ENCODE measurements at regions not wholly inside any gene's neighbourhood (a gene's known extent, or its start where the extent isn't known, plus 50 kb on each side); places are given as distances from the start of the nearest gene placed in this dataset.

GRCh38 chr6:144353871-144354314 is 68.8 kb downstream of the UTRN start:
- TF ChIP-seq ZFX (IDR thresholded peaks at IDR 0.05): no peak
- no peak for TF ChIP-seq CTCF (conservative IDR thresholded peaks at IDR 0.05)

GRCh38 chr6:144359783-144360182 is 74.6 kb downstream of the UTRN start:
- no peak overlapping the region for H3K27ac ChIP-seq
- TF ChIP-seq CTCF (conservative IDR thresholded peaks at IDR 0.05): no peak
- TF ChIP-seq ZFX (IDR thresholded peaks at IDR 0.05): no peak

More at GRCh38 chr6:144353871-144354314, 68.8 kb downstream of the UTRN start:
- no peak overlapping the region for H3K27ac ChIP-seq

GRCh38 chr6:144360401-144360800 is 75.3 kb downstream of the UTRN start:
- TF ChIP-seq ZFX (IDR thresholded peaks at IDR 0.05) (no peak), CTCF (conservative IDR thresholded peaks at IDR 0.05) (no peak)
- H3K27ac ChIP-seq: no peak overlapping the region; the same call in 1 of the 2 replicates

- TF ChIP-seq ZFX (IDR thresholded peaks at IDR 0.05) (no peak), CTCF (conservative IDR thresholded peaks at IDR 0.05) (no peak)
- no peak overlapping the region for H3K27ac ChIP-seq
Observed at GRCh38 chr6:144361016-144361415, 75.9 kb downstream of the UTRN start.

- TF ChIP-seq CTCF (conservative IDR thresholded peaks at IDR 0.05): no peak
- TF ChIP-seq ZFX (IDR thresholded peaks at IDR 0.05): no peak
- no peak overlapping the region for H3K27ac ChIP-seq
Observed at GRCh38 chr6:144362042-144363018, 77.2 kb downstream of the UTRN start.

GRCh38 chr6:144364208-144364720 is 79.1 kb downstream of the UTRN start:
- TF ChIP-seq ZFX (IDR thresholded peaks at IDR 0.05): no peak
- no peak for TF ChIP-seq CTCF (conservative IDR thresholded peaks at IDR 0.05)
- H3K27ac ChIP-seq: no peak overlapping the region

GRCh38 chr6:144364782-144365181 is 79.6 kb downstream of the UTRN start:
- no peak overlapping the region for H3K27ac ChIP-seq
- TF ChIP-seq ZFX (IDR thresholded peaks at IDR 0.05): no peak
- TF ChIP-seq CTCF (conservative IDR thresholded peaks at IDR 0.05): no peak

All from C4-2B (cell line).